ENCODE measurements at regions not wholly inside any gene's neighbourhood (a gene's known extent, or its start where the extent isn't known, plus 50 kb on each side); places are given as distances from the start of the nearest gene placed in this dataset.

- Histone ChIP-seq H3K27ac (no peak overlapping the region), H3K36me3 (no peaks in the 10 kb centered on the region), H3K4me1 (ENCODE audit: insufficient read depth) (peaks cover 3% of the 10 kb centered on the region), H3K4me3 (no peak overlapping the region), H3K27me3 (no peaks in the 10 kb centered on the region), H3K9me3 (no peaks in the 10 kb centered on the region)
- TF ChIP-seq CTCF (IDR thresholded peaks at IDR 0.05) (no peak), EP300 (IDR thresholded peaks at IDR 0.05) (no peak), POLR2A (IDR thresholded peaks at IDR 0.05) (no peak)
- 71 to 79% (median 73%) methylated on average over 4 of the region's 4 CpGs for WGBS, 3 donors
- no peak for DNase-seq
- intact Hi-C loops (cut with DNase I), result no loop called here
These were observed 106.7 kb downstream of the NXNL2 start for GRCh38 chr9:88641456-88642240.

- no peaks in the 10 kb centered on the region for H3K9me3 ChIP-seq
- intact Hi-C loops (cut with DNase I), result no loop called here
- peaks cover 3% of the 10 kb centered on the region for H3K4me1 ChIP-seq (ENCODE audit: insufficient read depth)
- H3K27me3 ChIP-seq, result no peaks in the 10 kb centered on the region
- H3K4me3 ChIP-seq, result no peak overlapping the region
- DNase-seq, result no peak
- no peaks in the 10 kb centered on the region for H3K36me3 ChIP-seq
- no peak overlapping the region for H3K27ac ChIP-seq
- no peak for TF ChIP-seq POLR2A (IDR thresholded peaks at IDR 0.05)
- TF ChIP-seq CTCF (IDR thresholded peaks at IDR 0.05), result no peak
- no peak for TF ChIP-seq EP300 (IDR thresholded peaks at IDR 0.05)
These were observed 107.4 kb downstream of the NXNL2 start for GRCh38 chr9:88642336-88642735.

- WGBS, 3 donors, result 81 to 97% (median 85%) methylated on average over 4 of the region's 4 CpGs
- Histone ChIP-seq H3K9me3 (no peaks in the 10 kb centered on the region), H3K27me3 (no peaks in the 10 kb centered on the region), H3K4me1 (ENCODE audit: insufficient read depth) (peaks cover 3% of the 10 kb centered on the region), H3K4me3 (no peak overlapping the region), H3K27ac (no peak overlapping the region), H3K36me3 (no peaks in the 10 kb centered on the region)
- intact Hi-C loops (cut with DNase I), result no loop called here
- DNase-seq, result no peak
- TF ChIP-seq EP300 (IDR thresholded peaks at IDR 0.05) (no peak), POLR2A (IDR thresholded peaks at IDR 0.05) (no peak)
These were observed 109.0 kb downstream of the NXNL2 start for GRCh38 chr9:88643931-88644330.

- Histone ChIP-seq H3K27me3 (no peaks in the 10 kb centered on the region), H3K9me3 (no peaks in the 10 kb centered on the region), H3K4me3 (no peak overlapping the region), H3K27ac (peak overlapping the region in 1 of 2 donors; percentile 46), H3K36me3 (no peaks in the 10 kb centered on the region), H3K4me1 (ENCODE audit: insufficient read depth) (peaks cover 3% of the 10 kb centered on the region)
- intact Hi-C loops (cut with DNase I), result no loop called here
- TF ChIP-seq EP300 (IDR thresholded peaks at IDR 0.05) (no peak), POLR2A (IDR thresholded peaks at IDR 0.05) (no peak), CTCF (IDR thresholded peaks at IDR 0.05) (no peak)
- DNase-seq, result no peak
- WGBS, 3 donors, result 25 to 41% (median 27%) methylated on average over 7 of the region's 7 CpGs
These were observed 110.3 kb downstream of the NXNL2 start for GRCh38 chr9:88645172-88645878.

GRCh38 chr9:88645879-88646199 is 110.9 kb downstream of the NXNL2 start:
- peak in 1 of 5 donors; percentile 14 for DNase-seq
- intact Hi-C loops (cut with DNase I), result no loop called here
- H3K4me3 ChIP-seq, result no peak overlapping the region
- WGBS, 3 donors, result 39 to 62% (median 50%) methylated on average over 10 of the region's 10 CpGs
- peaks cover 3% of the 10 kb centered on the region for H3K4me1 ChIP-seq (ENCODE audit: insufficient read depth)
- TF ChIP-seq CTCF (IDR thresholded peaks at IDR 0.05), result no peak
- peak overlapping the region in 1 of 2 donors; percentile 46 for H3K27ac ChIP-seq
- no peaks in the 10 kb centered on the region for H3K9me3 ChIP-seq
- no peaks in the 10 kb centered on the region for H3K36me3 ChIP-seq
- no peaks in the 10 kb centered on the region for H3K27me3 ChIP-seq

Data from ovary (tissue), 7 donors.